GM19397 (cell line): ENCODE measurements at regions not wholly inside any gene's neighbourhood (a gene's known extent, or its start where the extent isn't known, plus 50 kb on each side); places are given as distances from the start of the nearest gene placed in this dataset.

ENCODE experiments used
- ATAC-seq: cut with Tn5 transposase; IDR thresholded peaks from one replicate; pipeline ENCODE4 v1.9.1; 2021; ENCODE audit warnings: mild to moderate bottlenecking, moderate library complexity; ENCODE audit not compliant: unreplicated experiment

DNA sequence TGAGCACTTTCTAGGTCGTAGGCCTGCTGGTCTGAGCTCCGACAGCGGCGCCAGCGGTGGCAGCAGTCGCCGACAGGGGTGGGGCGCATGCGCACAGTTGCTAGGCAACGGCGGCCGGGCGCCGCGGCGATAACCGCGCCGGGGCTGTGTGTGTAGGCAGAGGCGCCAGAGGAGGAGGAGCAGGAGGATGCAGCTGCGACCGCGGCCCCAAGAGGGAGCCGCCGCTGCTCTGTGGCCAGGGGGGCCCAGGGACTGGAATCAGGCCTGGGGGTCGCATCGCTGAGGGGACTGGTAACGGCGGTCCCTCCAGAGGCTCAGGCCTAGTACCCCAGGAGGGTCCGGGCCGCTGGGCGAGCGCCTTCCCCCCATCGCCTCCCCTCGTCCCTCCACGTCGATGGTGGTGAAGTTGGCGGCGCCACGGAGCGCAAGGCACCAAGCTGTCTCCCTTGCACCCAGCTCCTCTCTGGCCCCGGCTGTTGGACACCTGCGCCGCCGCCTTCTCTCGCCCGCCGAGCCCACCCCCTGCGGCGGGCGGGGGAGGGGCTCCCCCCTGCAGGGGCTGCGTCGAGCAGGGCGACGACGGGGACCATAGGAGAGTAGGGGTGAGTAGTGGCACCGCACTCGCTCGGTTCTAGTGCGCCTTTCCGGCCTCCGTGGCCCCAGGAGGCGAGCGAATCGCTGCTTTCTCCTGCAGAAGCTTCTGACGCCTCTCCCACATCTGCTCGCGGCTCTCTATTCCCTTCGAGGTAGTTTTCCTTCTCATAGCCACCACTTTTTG is 58.6 kb upstream of the ZC4H2 start, which contains the start of gene ZC3H12B:
ZC3H12B (plus strand) TSS at position 159 of the 778 bp plus-strand sequence.
- ATAC-seq = peak; percentile 96

GRCh38 chrX:65034292-65034667 is 58.0 kb upstream of the ZC4H2 start:
- ATAC-seq = no peak
